T47D (cell line): ENCODE measurements at regions not wholly inside any gene's neighbourhood (a gene's known extent, or its start where the extent isn't known, plus 50 kb on each side); places are given as distances from the start of the nearest gene placed in this dataset.
A peak's percentile ranks its signal among the peaks of the same experiment; 100 is the strongest.

Experiments
- DNase-seq, 2 experiments: peaks; one replicate each; pipeline versions ENCODE4 v3.0.0 to v3.0.0-alpha.2; 2011 to 2012; ENCODE audit warnings: low read depth in 1 of 2, low spot score in 1 of 2
- JUND ChIP-seq: IDR thresholded peaks from 2 replicates; pipeline ENCODE4 v1.6.1; 2012; ENCODE audit warnings: low read depth
- in situ Hi-C: cut with HindIII; loops from 2 replicates; pipeline ENCODE4 v1.10.0; 2016; ENCODE audit warnings: low sequenced_read_pairs, low pct_unique_long_range_greater_than_20kb

DNA sequence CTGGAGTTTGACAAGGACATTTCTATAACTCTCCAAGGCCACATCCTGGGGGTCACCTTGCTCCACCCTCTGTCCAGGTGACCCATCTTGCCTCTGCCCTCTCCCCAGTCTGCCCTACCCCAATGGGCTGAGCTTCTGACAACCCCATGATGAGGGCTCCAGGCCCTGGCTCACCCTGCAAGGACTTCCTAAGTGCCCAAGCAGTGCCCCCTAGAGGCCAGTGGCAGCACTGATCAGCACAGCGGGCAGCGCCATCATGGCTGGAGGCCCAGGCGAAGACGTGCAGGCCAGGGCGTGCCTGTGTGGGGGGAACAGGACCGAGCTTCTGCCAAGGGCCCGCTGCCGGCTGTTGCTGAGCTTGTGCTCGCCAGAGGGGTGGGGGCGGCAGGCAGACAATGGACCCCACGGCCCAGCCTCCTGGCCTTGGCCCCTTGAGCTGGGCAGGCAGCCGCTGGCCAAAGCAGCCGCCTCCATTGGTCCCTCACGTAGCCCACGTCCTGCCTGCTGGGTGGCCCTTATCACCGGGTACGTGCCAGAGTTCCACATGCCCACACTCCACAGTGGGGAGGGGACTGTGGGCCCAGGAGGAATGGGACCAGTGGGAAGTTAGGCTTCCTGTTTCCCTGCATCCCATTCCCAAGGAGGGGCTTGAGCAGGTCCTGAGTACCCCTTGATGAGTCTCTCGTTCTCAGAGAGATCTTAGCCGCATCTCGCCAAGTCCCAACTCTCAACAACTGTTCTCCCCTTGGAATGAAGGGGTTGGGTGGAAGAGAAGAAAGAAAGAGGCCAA is 64.3 kb downstream of the MRPL14 start:
- in situ Hi-C loops, result no loop called here
- DNase-seq, result no peak

DNA sequence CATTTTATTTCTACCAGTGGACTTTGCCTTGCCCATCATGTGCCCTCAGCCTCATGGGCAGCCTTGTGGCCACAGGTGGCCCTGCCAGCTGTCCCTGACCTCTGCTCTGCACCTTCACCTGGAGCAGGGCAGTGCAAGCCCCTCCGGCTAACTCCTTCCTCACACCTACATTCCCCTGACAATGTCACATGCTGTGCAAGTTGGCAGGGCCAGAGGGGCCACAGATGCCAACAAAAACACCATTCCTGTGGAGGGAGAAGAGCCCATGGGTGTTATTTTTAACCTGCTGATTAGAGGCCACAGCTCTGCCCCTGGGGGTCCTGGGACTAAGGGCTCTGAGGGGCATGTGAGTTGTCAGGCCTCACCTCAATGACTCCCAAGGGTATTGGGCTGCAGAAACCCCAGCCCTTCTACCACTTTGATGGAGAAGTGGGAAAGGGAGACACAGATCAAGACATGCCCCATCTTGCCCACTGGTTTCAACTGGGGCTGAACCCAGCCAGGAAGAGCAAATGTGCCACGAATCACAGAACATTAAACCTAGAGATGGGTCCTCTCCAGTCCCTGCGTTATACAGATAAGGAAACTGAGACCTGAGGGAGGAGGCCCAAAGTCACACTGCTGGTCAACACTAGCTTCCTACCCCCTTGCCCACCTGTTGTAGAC is 65.0 kb downstream of the MRPL14 start:
- TF ChIP-seq JUND, result no peak
- in situ Hi-C loops, result no loop called here
- DNase-seq, result no peak

More for the DNA sequence above, 64.3 kb downstream of the MRPL14 start:
- TF ChIP-seq JUND, result no peak

DNA sequence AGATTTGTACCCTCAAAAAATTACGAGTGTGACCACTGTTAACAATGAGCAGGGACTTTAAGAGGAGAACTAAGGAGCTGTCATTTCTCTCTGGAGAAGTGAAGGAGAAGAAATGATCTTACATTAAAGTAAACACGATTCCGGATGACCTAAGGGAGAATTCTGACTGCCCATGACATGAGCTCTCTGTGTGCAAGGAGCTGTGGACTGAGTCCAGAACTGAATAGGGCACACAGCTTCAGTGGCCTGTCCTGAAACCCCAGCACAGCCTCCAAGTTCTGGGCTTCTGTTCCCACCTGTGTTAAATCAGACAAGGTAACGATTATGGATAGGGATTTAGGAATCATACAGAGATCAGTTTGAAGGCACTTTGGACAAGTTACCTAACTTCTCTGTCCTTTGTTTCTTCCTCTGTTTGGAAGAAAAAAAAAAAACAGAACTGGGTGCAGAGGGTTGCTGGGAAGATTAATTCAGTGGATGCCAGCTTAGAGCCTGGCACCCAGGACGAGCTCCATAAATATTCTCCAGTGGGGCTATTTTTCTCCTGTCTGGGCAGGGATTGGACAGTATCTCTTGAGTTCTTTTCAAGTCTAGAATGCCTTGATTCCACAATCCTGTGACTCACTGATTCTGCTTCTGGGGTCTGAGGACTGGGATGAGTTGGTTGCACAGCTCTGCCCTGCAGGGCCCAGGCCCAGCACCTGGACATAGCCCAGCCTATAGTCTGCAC is 65.7 kb downstream of the MRPL14 start:
- in situ Hi-C loops, result no loop called here
- DNase-seq, result peak in 1 of 2 experiments; percentile 53
- no peak for TF ChIP-seq JUND

DNA sequence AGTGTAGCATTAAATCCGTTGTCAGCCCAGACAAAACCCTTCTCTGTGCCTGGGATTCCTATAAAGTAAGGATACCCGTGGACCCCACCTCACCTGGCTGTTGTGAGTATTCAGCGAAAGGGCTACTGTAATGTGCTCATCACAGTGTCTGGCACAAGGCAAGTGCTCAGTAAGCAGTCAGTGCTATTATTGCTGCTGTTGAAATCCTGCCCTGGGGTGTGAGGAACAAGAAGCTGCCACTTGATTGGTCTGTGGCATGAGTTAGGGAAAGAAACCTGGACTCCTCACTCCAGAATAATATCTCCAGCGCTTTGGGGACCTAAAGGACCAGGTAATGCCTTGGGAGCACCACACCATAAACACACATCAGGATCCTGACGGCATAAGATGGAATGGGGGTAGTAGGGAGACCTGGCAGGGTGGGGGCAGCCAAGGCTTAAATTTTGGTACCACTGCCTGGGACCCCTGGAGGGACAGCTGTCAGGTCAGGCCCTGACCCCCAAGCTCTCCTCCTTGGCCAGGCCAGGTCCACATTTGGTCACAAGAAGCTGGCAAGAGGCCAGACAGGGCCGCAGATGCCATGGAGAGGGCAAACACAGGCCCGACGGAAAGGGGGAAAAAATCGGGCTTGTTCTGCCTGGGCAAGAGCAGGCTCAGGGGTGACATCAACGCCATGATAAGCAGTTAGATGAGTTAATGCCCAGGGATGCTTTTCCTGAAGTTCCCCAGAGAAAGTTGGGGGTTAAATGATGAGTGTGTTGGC is 66.5 kb downstream of the MRPL14 start:
- no peak for TF ChIP-seq JUND
- peak in 1 of 2 experiments; percentile 67 for DNase-seq
- in situ Hi-C loops, result no loop called here

DNA sequence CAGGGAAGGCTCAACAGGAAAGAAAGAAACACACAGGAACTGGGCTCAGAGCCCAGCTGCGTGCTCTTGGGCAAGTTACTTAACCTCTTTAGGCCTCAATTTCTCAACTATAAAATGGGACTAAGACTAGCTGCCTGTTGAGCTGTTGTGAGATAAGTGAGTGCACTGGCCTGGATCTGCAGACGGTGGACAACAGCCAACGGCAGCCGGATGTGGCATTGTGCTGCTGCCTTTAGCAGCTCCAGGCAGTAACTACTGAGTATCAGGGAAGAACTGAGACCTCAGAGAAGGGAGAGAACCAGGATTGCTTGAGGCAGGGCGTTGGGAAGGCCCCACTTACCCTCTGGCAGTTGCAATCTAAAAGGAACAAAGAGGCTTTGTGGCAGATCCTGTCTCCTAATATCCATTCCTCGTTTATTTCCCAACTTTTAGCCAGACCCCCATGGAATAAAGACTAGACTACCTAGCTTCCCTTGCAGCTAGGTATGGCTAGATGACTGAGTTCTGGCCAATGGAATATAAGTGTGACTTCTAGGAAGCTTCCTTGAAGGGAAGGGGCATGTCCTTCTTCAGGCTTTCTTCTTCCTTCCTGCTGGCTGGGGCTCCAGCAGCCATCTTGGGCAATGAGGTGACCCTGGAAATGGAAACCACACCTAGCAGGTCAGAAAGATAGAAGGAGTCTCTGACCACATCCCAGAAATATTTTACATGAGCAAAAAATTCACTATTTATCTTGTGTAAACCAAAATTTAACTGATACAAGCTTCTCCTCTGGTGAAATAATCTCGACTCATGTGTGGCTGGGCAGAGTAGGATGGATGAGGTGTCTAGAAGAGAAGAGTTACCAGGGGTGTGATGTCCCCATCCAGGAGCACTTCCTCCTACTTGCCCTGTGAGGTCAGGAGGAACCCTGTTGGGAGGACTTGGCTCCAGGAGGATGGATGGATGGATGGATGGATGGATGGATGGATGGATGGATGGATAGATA is 67.6 kb downstream of the MRPL14 start:
- TF ChIP-seq JUND, result no peak
- in situ Hi-C loops, result no loop called here
- no peak for DNase-seq

DNA sequence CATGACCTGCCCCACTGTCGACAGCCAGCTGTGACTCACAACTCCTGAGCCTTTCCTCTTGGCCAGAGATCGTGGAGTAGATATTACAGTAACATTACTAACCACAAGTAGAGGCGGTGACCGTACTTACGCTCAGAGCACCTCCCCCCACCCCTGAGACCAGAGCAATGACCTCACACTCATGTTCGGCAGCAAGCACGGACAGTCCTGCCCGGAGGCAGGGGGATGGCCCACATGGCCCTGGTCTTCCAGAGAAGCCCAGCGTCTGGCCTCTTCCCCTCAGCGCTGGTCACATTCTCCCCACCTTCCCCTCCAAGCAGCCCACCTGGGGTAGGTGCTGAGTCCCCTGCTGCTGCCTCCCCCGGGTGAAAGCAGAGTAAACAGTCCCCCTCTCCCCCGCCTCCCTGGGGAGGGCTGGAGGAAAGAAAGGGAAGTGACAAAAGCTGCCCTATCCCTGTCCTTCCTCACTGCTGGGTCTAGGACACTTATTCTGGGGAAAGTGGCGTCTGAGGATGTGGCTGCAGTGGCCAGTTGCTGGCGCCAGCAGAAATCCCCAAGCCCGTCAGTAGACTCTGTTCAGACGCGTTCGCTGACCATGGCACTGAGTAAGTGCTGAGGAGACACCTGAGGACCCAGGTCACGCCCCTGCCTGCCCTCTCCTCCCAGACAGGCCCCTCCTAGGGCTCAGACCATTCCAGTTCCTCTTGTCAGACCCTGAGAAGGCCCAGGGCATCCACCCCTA is 68.5 kb downstream of the MRPL14 start:
- peak; percentile 58 to 96 for DNase-seq
- TF ChIP-seq JUND, result no peak; the same call in 1 of the 2 replicates
- in situ Hi-C loops, result no loop called here

DNA sequence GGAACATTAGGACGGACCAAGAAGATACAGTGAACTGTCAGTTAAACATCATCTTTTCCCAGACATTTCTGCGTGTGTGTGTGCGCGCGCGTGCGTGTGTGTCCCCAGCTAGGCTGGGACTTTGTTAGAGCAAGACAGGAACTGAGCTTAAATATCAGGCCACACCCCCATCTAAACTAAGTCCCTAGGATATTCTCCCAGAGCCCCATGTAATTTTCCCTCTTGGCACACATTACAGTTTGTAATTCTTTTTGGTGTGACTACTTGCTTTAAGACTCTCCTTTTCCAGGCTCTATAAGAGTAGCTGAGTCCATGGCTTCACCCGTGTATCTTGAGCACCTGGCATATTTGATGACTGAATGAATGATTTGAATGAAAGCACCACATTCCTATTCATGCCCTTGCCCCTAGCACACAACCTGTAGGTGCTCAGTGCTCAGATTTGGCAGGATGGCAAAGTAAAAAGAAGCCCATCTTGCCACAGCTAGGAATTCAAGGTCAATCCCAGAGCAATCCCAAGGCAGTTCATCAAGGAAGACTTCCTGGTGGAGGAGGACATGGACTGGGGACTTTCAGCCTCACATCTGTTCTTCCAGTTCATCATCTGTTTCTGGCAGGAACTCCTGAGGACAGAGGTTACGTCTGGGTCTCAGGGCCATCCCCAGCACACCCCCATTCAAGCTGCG is 69.2 kb downstream of the MRPL14 start:
- TF ChIP-seq JUND, result no peak
- in situ Hi-C loops, result no loop called here
- DNase-seq, result no peak

DNA sequence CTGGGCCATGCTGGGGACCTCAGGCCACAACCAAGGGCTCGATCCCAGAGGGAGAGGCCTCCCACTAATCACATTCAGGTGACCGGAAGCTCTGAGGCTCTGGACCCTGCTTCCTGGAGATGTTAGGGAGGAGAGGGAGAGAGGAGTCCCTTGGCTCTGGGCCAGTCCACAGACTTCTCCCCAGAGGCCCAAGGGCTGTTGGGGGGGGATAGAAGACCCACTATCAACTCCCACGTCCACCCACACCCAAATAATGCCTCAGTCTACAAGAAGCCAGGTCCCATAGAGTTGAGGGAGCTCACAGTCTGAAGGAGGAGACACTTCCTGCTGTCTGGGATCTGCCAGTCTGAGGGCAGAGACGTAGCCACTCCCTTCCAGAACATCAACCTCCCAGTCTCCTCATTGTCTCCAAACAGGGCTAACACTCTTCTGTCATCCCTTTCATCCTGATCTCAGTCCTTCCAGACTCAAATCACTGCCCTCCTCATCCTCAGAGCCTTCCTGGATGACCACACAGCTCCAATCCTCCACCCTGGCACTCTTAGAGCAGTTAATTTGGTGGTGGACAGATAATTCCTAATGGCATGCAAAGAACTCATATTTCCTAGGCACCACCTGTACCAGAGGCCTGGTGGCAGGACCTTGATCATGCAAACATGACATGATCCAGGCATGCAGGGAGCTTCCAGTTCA is 69.9 kb downstream of the MRPL14 start:
- in situ Hi-C loops, result no loop called here
- no peak for TF ChIP-seq JUND
- DNase-seq, result no peak

DNA sequence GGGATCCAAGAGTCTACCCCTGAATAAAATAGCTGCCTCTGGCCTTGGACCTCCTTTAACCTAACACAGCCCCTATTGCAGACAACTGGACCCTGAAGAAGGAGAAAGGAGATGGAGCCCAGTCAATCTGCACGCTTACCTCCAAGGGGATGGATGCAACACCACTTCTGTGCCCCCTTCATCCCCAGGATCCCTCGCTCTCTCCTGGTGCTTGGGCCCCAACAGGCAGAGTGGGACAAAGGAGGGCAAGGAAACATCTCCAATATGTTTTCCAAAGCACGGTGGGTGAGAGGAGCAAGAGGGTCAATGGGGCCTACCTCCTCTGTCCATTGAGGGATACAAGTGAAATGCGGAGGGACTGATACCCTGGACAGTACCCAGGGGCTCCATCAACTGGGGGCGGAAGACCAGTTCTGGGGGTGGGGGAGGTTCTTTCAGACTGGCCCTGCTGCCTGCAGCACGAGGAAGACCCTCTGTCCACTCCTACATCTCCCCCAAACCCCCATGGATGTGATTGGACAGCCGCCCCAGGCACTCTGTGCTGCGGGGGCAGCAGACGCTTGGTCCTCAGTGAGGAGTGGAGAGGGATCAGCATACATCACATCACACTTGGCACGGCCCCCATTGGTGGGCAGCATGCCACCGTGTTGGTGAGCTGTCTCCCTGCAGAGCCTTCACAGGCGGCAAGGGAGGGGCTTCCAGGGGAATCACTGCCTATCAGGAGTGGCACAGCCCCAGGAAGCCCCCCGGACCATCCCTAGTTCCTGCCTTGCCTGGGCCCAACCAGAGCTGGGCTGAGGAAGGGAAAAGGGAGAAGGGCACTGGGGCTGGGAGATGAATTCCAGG is 70.6 kb downstream of the MRPL14 start:
- no peak for DNase-seq
- in situ Hi-C loops, result no loop called here
- no peak for TF ChIP-seq JUND
